ENCODE measurements at regions not wholly inside any gene's neighbourhood (a gene's known extent, or its start where the extent isn't known, plus 50 kb on each side); places are given as distances from the start of the nearest gene placed in this dataset.
"Not testable (repeated sequence)": the region's sequence is repeated elsewhere in the genome, so short reads cannot be mapped to it uniquely, and the experiment has no call there.

GRCh38 chr5:56665117-56665516, 150.2 kb upstream of the MAP3K1 start:
- TF ChIP-seq POLR2AphosphoS5, EP300 (IDR thresholded peaks at IDR 0.05): not testable (repeated sequence)
- TF ChIP-seq, protein P1, sequence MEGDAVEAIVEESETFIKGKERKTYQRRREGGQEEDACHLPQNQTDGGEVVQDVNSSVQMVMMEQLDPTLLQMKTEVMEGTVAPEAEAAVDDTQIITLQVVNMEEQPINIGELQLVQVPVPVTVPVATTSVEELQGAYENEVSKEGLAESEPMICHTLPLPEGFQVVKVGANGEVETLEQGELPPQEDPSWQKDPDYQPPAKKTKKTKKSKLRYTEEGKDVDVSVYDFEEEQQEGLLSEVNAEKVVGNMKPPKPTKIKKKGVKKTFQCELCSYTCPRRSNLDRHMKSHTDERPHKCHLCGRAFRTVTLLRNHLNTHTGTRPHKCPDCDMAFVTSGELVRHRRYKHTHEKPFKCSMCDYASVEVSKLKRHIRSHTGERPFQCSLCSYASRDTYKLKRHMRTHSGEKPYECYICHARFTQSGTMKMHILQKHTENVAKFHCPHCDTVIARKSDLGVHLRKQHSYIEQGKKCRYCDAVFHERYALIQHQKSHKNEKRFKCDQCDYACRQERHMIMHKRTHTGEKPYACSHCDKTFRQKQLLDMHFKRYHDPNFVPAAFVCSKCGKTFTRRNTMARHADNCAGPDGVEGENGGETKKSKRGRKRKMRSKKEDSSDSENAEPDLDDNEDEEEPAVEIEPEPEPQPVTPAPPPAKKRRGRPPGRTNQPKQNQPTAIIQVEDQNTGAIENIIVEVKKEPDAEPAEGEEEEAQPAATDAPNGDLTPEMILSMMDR (IDR thresholded peaks at IDR 0.05), result not testable (repeated sequence)
